MCF 10A (cell line): ENCODE measurements at regions not wholly inside any gene's neighbourhood (a gene's known extent, or its start where the extent isn't known, plus 50 kb on each side); places are given as distances from the start of the nearest gene placed in this dataset.
"Not testable (repeated sequence)": the region's sequence is repeated elsewhere in the genome, so short reads cannot be mapped to it uniquely, and the experiment has no call there.

Experiments
- BruUV-seq: library from RNA; stranded (reverse); fragments of 400-500 nt; replicated peaks from 2 replicates; lab custom pipeline; 2021; lab: Mats Ljungman, UMichigan
- CTCF ChIA-PET: fragments of 300-600 bp; sonication (Branson Sonifier 250); formaldehyde crosslinking; extraction: SDS; loops from one replicate; lab custom pipeline; 2021; ENCODE audit warnings: antibody characterized with exemption, inconsistent platforms; lab: Yijun Ruan, JAX
- POLR2A ChIA-PET: fragments of 300-600, 350-650 bp; sonication (Branson Sonifier 250); formaldehyde crosslinking; extraction: SDS; loops from one replicate; lab custom pipeline; 2020; ENCODE audit warnings: antibody characterized with exemption, inconsistent platforms; lab: Yijun Ruan, JAX
- DNase-seq: peaks from one replicate; pipeline ENCODE4 v3.0.0-alpha.2; 2018; ENCODE audit not compliant: unreplicated experiment
- H3K27ac Mint-ChIP-seq: one replicate; pipeline ENCODE4 v1.8.0; 2022; ENCODE audit warnings: mild to moderate bottlenecking, low read depth, mixed read lengths; ENCODE audit not compliant: unreplicated experiment
- H3K27me3 Mint-ChIP-seq: one replicate; pipeline ENCODE4 v1.8.0; 2022; ENCODE audit warnings: mixed read lengths; ENCODE audit not compliant: insufficient read depth, unreplicated experiment
- H3K36me3 Mint-ChIP-seq: one replicate; pipeline ENCODE4 v1.8.0; 2022; ENCODE audit warnings: mild to moderate bottlenecking, moderate library complexity, mixed read lengths; ENCODE audit not compliant: insufficient read depth, unreplicated experiment
- H3K4me1 Mint-ChIP-seq: one replicate; pipeline ENCODE4 v1.8.0; 2022; ENCODE audit warnings: mixed read lengths; ENCODE audit not compliant: insufficient read depth, unreplicated experiment
- H3K4me3 Mint-ChIP-seq: one replicate; pipeline ENCODE4 v1.8.0; 2022; ENCODE audit warnings: mild to moderate bottlenecking, moderate library complexity, mixed read lengths; ENCODE audit not compliant: unreplicated experiment
- H3K9me3 Mint-ChIP-seq: one replicate; pipeline ENCODE4 v1.8.0; 2022; ENCODE audit warnings: mixed read lengths; ENCODE audit not compliant: unreplicated experiment
- intact Hi-C: fragments of 100-400 bp; cut with micrococcal nuclease; formaldehyde crosslinking; loops from 2 replicates; pipeline ENCODE4 v1.14.1; 2022
- TF ChIP-seq, protein P1 (sequence below): fragments of 200-600 bp; IDR thresholded peaks from one replicate; pipeline ENCODE4 v1.8.0; 2022; ENCODE audit warnings: antibody characterized with exemption, mild to moderate bottlenecking; ENCODE audit not compliant: unreplicated experiment

GRCh38 chr13:62407871-62408270 is 992.2 kb upstream of the PCDH20 start:
- no peak overlapping the region for H3K4me3 Mint-ChIP-seq
- TF ChIP-seq, protein P1, sequence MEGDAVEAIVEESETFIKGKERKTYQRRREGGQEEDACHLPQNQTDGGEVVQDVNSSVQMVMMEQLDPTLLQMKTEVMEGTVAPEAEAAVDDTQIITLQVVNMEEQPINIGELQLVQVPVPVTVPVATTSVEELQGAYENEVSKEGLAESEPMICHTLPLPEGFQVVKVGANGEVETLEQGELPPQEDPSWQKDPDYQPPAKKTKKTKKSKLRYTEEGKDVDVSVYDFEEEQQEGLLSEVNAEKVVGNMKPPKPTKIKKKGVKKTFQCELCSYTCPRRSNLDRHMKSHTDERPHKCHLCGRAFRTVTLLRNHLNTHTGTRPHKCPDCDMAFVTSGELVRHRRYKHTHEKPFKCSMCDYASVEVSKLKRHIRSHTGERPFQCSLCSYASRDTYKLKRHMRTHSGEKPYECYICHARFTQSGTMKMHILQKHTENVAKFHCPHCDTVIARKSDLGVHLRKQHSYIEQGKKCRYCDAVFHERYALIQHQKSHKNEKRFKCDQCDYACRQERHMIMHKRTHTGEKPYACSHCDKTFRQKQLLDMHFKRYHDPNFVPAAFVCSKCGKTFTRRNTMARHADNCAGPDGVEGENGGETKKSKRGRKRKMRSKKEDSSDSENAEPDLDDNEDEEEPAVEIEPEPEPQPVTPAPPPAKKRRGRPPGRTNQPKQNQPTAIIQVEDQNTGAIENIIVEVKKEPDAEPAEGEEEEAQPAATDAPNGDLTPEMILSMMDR = no peak
- no peak for DNase-seq
- H3K36me3 Mint-ChIP-seq = no peaks in the 10 kb centered on the region
- intact Hi-C loops = no loop called here
- no peaks in the 10 kb centered on the region for H3K9me3 Mint-ChIP-seq
- no TSS peak for BruUV-seq
- no peaks in the 10 kb centered on the region for H3K4me1 Mint-ChIP-seq
- H3K27me3 Mint-ChIP-seq = no peaks in the 10 kb centered on the region
- POLR2A ChIA-PET = no interaction called here
- H3K27ac Mint-ChIP-seq = no peak overlapping the region
- CTCF ChIA-PET = no interaction called here

DNA sequence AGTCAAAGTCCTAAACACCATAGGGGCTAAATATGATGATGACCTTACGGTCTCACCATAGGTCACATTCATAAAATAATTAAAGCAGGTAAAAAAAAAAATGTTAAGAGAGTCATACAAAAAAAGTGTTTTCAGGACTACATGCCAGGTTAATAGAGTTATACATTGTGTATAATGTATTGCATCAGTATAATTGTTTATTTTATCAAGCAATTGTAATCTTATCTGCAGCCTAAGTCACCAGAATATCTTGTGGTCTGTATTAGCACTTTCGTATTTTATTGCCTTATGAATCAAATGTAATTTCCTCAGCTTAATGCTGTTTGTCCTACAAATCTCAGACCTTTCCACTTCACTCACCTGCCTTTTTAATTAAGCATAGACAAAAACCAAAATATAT is 972.9 kb upstream of the PCDH20 start:
- POLR2A ChIA-PET = no interaction called here
- H3K27me3 Mint-ChIP-seq = peaks cover 28% of the 10 kb centered on the region
- H3K36me3 Mint-ChIP-seq = no peaks in the 10 kb centered on the region
- no peak overlapping the region for H3K27ac Mint-ChIP-seq
- intact Hi-C loops = no loop called here
- CTCF ChIA-PET = no interaction called here
- H3K4me3 Mint-ChIP-seq = no peak overlapping the region
- no peak for DNase-seq
- no TSS peak for BruUV-seq
- H3K4me1 Mint-ChIP-seq = no peaks in the 10 kb centered on the region
- TF ChIP-seq, protein P1 = no peak
- H3K9me3 Mint-ChIP-seq = no peaks in the 10 kb centered on the region

DNA sequence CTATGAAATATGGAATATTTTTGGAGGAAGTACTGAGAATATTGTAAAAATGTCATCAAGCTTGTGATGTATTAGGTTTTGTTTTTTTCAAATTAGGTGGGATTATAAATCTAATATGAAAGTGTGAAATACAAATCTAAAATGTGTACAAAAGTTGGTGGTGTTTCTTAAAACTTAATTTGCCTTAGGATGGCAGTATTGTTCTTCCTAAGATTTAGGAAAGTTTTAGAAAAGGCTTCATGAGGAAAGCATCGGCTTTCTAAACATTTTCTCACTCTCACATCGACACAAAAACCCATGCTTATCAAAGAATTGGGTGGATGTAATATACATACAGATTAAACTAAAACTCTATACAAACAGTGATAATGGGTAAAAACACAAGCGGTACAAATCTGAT is 972.0 kb upstream of the PCDH20 start:
- ChIA-PET CTCF (no interaction called here), POLR2A (no interaction called here)
- peak; percentile 18 for DNase-seq
- H3K4me3 Mint-ChIP-seq = no peak overlapping the region
- no TSS peak for BruUV-seq
- intact Hi-C loops = no loop called here
- no peaks in the 10 kb centered on the region for H3K4me1 Mint-ChIP-seq
- H3K27me3 Mint-ChIP-seq = peaks cover 28% of the 10 kb centered on the region
- TF ChIP-seq, protein P1 = peak; percentile 21
- no peaks in the 10 kb centered on the region for H3K36me3 Mint-ChIP-seq
- H3K9me3 Mint-ChIP-seq = no peaks in the 10 kb centered on the region
- H3K27ac Mint-ChIP-seq = no peak overlapping the region

DNA sequence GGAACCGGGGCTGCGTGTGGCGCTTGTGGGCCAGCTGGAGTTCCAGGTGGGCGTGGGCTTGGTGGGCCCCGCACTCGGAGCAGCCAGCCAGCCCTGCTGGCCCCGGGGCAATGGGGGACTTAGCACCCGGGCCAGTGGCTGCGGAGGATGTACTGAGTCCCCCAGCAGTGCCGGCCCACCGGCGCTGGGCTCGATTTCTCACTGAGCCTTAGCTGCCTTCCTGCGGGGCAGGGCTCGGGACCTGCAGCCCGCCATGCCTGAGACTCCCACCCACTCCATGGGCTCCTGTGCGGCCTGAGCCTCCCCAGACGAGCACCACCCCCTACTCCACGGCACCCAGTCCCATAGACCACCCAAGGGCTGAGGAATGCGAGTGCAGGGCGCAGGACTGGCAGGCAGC is 963.6 kb upstream of the PCDH20 start:
- CTCF ChIA-PET, H3K4me3 Mint-ChIP-seq, BruUV-seq, POLR2A ChIA-PET, intact Hi-C loops, H3K27ac Mint-ChIP-seq, H3K36me3 Mint-ChIP-seq, DNase-seq, H3K9me3 Mint-ChIP-seq, H3K4me1 Mint-ChIP-seq: not testable (repeated sequence)
- H3K27me3 Mint-ChIP-seq = peaks cover 12% of the 10 kb centered on the region

DNA sequence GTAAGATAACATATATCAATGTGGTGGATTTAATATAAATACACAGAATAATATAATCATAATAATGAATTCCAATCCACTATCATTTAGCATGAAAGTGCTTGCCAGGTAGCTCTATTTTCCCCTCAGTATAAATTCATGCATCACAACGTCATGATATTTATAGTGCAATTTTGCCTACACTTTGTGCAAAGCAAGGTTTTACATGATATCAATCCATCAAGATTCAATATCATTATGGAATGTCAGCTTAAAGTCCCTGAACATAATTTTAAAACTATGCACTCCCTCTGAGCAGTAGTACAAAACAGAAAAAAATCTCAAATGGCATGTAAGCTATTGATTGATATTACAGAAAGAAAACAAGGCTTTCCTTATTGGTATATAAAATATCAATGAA is 962.2 kb upstream of the PCDH20 start:
- H3K4me1 Mint-ChIP-seq = no peaks in the 10 kb centered on the region
- no peak for DNase-seq
- no peak overlapping the region for H3K4me3 Mint-ChIP-seq
- CTCF ChIA-PET = no interaction called here
- H3K36me3 Mint-ChIP-seq = no peaks in the 10 kb centered on the region
- no peak overlapping the region for H3K27ac Mint-ChIP-seq
- POLR2A ChIA-PET = no interaction called here
- intact Hi-C loops = no loop called here
- TF ChIP-seq, protein P1 = no peak
- no TSS peak for BruUV-seq
- no peaks in the 10 kb centered on the region for H3K9me3 Mint-ChIP-seq
- peaks cover 12% of the 10 kb centered on the region for H3K27me3 Mint-ChIP-seq
